Esophagus mucosa (tissue), 1 donor: ENCODE measurements at regions not wholly inside any gene's neighbourhood (a gene's known extent, or its start where the extent isn't known, plus 50 kb on each side); places are given as distances from the start of the nearest gene placed in this dataset.

Experiments used
- ATAC-seq: fragments of 200-7000 bp; cut with Tn5 transposase; one replicate; pipeline ENCODE4 v1.9.1; 2020
- donor health status: DM: yes; HTN: yes; CAD: no.

DNA sequence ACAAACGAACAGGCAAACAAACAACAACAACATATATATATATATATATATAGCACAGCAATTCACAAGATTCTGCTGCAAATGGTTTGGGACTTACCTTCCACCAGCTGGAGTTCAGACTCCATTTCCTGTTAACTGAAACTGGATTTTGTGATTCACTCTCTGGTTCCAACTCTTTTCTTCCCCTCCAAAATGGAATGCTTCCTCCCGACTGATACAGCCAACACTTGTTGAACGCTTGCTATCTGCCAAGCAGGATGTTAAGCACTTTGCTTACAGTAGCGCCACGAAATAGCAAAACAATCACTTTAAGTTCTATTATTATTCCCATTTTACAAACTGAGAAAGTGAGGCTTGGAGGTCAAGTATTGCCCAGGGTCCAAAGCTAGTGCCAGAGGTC lies 116.0 kb upstream of the TMEM132C start:
- ATAC-seq, result no peak

DNA sequence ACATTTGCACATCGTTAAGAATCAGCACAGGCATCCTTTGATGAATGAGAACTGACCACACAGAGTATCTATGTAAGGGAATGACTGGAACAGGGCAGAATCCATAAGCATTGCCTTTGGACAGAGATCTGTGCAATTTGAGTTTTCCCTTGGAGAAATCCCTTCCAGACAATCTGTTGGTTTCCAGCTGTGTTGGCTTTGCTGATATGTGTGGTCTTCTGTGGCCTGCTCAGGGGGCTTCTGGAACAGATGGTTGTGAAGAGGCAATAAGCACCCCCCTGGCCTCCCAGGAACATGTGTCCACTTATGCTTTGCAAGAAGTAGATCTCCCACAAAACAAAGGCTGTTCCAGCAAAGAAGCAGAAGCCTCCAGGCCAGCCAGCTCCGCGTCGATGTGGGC lies 111.4 kb upstream of the TMEM132C start:
- no peak for ATAC-seq

DNA sequence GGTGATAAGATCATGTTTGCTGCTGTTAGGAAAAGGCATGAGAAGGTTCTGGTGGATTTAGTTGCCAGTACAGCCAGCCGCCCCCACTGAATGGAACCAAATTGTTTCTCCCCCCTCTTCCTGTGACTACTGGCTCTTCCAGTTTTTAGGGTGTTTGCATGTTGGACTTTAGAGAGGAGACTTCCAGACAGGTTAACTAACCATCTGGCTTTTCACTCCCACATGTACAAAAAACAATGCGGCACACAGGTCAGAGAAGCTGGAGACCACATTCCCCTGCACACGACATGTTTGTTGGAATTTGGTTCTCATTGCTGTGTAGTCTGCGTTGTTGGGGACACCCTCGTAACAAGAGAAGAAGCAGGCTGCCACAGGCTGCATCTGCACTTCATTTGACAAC lies 103.9 kb upstream of the TMEM132C start:
- ATAC-seq, result no peak

- no peak for ATAC-seq
These were observed 102.4 kb upstream of the TMEM132C start for GRCh38 chr12:128164533-128164932.

- no peak for ATAC-seq
These were observed 101.6 kb upstream of the TMEM132C start for GRCh38 chr12:128165387-128165786.

DNA sequence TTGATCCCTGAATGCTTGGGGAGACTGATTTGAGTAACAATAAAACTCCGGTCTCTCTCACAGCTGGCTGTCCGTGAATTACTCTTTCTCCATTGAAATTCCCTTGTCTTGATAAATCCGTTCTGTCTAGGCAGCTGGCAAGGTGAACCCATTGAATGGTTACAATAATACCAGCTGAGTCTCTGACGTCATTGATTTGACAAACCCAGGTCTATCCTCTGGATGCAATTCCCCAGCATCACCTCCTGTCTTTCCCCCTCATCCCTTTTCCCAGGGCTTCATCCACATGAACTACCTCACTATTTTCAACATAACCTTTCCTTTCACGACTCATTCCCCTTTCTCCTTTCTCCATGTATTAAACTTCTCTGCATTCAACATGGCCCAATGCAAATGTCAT lies 98.7 kb upstream of the TMEM132C start:
- ATAC-seq, result no peak

- ATAC-seq, result no peak
These were observed 96.8 kb upstream of the TMEM132C start for GRCh38 chr12:128170181-128170580.

DNA sequence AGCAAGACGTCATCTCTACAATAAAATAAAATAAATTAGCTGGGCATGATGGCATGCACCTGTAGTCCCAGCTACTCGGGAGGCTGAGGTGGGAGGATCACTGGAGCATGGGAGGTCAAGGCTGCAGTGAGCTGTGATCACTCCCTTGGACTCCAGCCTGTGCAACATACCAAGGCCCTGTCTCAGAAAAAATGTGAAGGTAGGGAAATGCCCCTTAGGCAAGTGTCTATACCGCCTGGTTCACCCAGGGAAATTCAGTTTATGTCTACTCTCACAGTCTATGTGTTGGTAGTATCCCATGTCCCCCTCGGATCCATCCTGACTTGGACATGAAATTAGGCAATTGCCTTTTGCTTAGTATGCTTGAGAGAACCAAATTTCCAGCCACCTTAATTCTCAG lies 88.4 kb upstream of the TMEM132C start:
- no peak for ATAC-seq

GRCh38 chr12:128178966-128179365 lies 88.0 kb upstream of the TMEM132C start:
- ATAC-seq, result peak; percentile 31

DNA sequence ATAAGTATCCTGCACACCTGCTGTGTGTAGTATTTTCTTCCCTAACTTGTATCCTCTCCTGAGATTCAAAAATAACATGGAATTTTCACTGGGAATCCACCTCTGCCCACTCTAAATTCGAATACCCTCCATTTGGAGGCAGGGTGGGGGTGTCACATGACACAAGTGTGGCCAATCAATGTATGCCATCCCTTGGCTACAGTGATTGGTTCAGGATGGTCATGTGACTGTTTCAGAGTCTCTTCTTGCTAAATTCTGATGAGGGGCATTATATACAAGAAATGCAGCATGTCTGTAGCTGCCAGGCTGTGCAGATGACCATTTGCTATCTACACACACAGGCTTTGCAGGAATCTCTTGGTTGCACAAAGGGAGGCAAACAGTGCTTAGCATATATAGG lies 86.8 kb upstream of the TMEM132C start:
- ATAC-seq, result no peak

- no peak for ATAC-seq
These were observed 76.9 kb upstream of the TMEM132C start for GRCh38 chr12:128190052-128190451.

DNA sequence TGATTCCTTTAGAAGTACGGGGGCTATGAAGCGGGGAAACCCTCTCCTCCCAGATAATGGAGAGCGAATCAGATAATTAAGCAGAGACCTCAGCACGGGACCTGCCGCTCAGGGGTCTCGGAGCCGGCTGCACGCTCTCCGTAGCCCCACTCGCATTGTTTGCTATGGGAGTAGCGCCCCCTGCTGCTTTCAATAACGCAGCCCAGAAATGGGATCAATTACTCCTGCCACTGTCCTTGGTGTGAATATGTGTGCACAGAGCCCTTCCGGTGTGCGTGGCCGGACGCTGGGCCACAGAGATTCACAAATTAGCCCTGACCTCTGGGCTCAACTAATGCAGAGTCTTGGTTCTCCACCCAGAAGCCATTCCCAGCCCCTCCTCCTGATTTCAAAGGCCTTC lies 76.4 kb upstream of the TMEM132C start:
- no peak for ATAC-seq

- ATAC-seq, result no peak
These were observed 75.6 kb upstream of the TMEM132C start for GRCh38 chr12:128191380-128191779.

DNA sequence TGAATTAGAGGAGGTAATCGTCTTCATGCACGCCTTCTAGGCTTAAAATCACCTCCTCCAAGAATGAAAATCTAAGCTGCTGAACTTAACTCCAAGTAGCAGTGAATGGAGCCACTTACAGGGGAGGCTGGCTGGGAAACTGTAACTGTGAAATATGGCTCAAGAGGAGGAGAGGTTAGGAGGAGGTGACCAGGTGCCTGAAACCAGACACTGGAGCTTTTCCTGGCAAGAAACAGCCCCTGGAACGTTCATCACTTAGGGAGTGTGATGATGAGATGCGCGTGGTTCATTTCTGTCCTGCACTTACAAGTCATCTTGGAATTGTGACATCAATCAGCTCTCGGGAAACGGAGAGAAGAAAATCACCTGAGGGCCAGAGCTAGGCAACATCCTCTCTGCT lies 62.3 kb upstream of the TMEM132C start:
- ATAC-seq, result no peak

DNA sequence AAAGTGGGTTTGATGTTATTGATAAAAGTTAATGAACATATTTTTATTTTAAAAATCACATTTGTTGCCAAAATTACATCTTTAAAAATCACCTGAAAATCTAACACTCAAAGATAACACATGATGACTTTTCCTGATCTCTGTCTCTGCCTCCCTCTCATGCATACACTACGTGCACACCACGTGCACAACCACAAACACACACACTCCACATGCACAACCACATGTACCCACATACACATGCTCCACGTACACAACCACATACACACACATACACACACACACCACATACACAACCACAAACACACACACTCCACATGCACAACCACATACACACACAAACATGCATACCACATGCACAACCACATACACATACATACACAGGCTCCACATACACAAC lies 61.8 kb upstream of the TMEM132C start:
- ATAC-seq, result no peak

GRCh38 chr12:128205758-128206157 lies 61.2 kb upstream of the TMEM132C start:
- no peak for ATAC-seq
